NK-92 (cell line): ENCODE measurements at regions not wholly inside any gene's neighbourhood (a gene's known extent, or its start where the extent isn't known, plus 50 kb on each side); places are given as distances from the start of the nearest gene placed in this dataset.
"Not testable (repeated sequence)": the region's sequence is repeated elsewhere in the genome, so short reads cannot be mapped to it uniquely, and the experiment has no call there.

Source experiments
- DNase-seq: peaks from one replicate; lab custom pipeline; 2025; ENCODE audit not compliant: unreplicated experiment; lab: John Stamatoyannopoulos, UW

- no peak for DNase-seq
Measured at GRCh38 chr13:30071969-30072817, 221.8 kb upstream of the UBL3 start.

- no peak for DNase-seq
Measured at GRCh38 chr13:30065181-30065580, 214.8 kb upstream of the UBL3 start.

GRCh38 chr13:30063892-30064291 is 213.5 kb upstream of the UBL3 start:
- no peak for DNase-seq

- no peak for DNase-seq
Measured at GRCh38 chr13:30061217-30061616, 210.8 kb upstream of the UBL3 start.

GRCh38 chr13:30058429-30058828 is 208.0 kb upstream of the UBL3 start:
- DNase-seq = no peak

GRCh38 chr13:30054546-30054945 is 204.1 kb upstream of the UBL3 start:
- not testable (repeated sequence) for DNase-seq

- no peak for DNase-seq
Measured at GRCh38 chr13:30053939-30054338, 203.5 kb upstream of the UBL3 start.

GRCh38 chr13:30052120-30052519 is 201.7 kb upstream of the UBL3 start:
- no peak for DNase-seq

- DNase-seq = no peak
Measured at GRCh38 chr13:30051531-30052060, 201.2 kb upstream of the UBL3 start.

GRCh38 chr13:30049692-30050091 is 199.3 kb upstream of the UBL3 start:
- no peak for DNase-seq

GRCh38 chr13:30047154-30047874 is 196.9 kb upstream of the UBL3 start:
- no peak for DNase-seq

- DNase-seq = no peak
Measured at GRCh38 chr13:30045916-30046704, 195.7 kb upstream of the UBL3 start.

- no peak for DNase-seq
Measured at GRCh38 chr13:30044932-30045331, 194.5 kb upstream of the UBL3 start.

GRCh38 chr13:30043631-30043925 is 193.2 kb upstream of the UBL3 start:
- DNase-seq = no peak

- no peak for DNase-seq
Measured at GRCh38 chr13:30042891-30043630, 192.6 kb upstream of the UBL3 start.

GRCh38 chr13:30042272-30042671 is 191.9 kb upstream of the UBL3 start:
- DNase-seq = no peak

GRCh38 chr13:30039511-30039911 is 189.1 kb upstream of the UBL3 start:
- no peak for DNase-seq

GRCh38 chr13:30038884-30039283 is 188.5 kb upstream of the UBL3 start:
- DNase-seq = no peak

- DNase-seq = no peak
Measured at GRCh38 chr13:30037766-30038165, 187.3 kb upstream of the UBL3 start.

- no peak for DNase-seq
Measured at GRCh38 chr13:30037306-30037705, 186.9 kb upstream of the UBL3 start.

- no peak for DNase-seq
Measured at GRCh38 chr13:30034458-30034795, 184.0 kb upstream of the UBL3 start.
